Esophagus muscularis mucosa (tissue), 4 donors: ENCODE measurements at regions not wholly inside any gene's neighbourhood (a gene's known extent, or its start where the extent isn't known, plus 50 kb on each side); places are given as distances from the start of the nearest gene placed in this dataset.

Experiments
- DNase-seq: peaks from one replicate; pipeline ENCODE4 v3.0.0-alpha.2; 2017; ENCODE audit errors: extremely low spot score
- H3K27ac ChIP-seq, 4 donors: fragments of 200-600 bp; sonication (generic); replicated peaks in 1 of 4; 1 replicate in 3 of 4; 2 replicates in 1 of 4; pipeline ENCODE4 v1.5.1; 2016 to 2019; ENCODE audit warnings: mild to moderate bottlenecking in 1 of 4
- H3K27me3 ChIP-seq, 4 donors: fragments of 200-600 bp; sonication (generic); one replicate each; pipeline versions ENCODE4 v1.5.1 to v1.6.0; 2016 to 2019
- H3K36me3 ChIP-seq, 4 donors: fragments of 200-600 bp; sonication (generic); one replicate each; pipeline ENCODE4 v1.5.1; 2016 to 2019
- H3K4me1 ChIP-seq, 4 donors: fragments of 200-600 bp; sonication (generic); one replicate each; pipeline ENCODE4 v1.5.1; 2016 to 2019
- H3K4me3 ChIP-seq, 4 donors: fragments of 200-600 bp; sonication (generic); 1 replicate in 2 of 4; 2 replicates in 2 of 4; pipeline ENCODE4 v1.5.1; 2016 to 2019; ENCODE audit warnings: mild to moderate bottlenecking in 4 of 4, moderate library complexity in 1 of 4
- H3K9me3 ChIP-seq, 4 donors: fragments of 200-600 bp; sonication (generic); 1 replicate in 3 of 4; 2 replicates in 1 of 4; pipeline ENCODE4 v1.5.1; 2016 to 2019
- EP300 ChIP-seq: sonication (generic); formaldehyde crosslinking; IDR thresholded peaks from one replicate; pipeline ENCODE4 v1.6.1; 2017; ENCODE audit warnings: antibody characterized with exemption
- POLR2A ChIP-seq: fragments of 450-650 bp; IDR thresholded peaks from one replicate; pipeline ENCODE4 v1.6.1; 2017; ENCODE audit warnings: antibody characterized with exemption, moderate library complexity, mild to moderate bottlenecking, low read depth
- POLR2AphosphoS5 ChIP-seq, 2 donors: sonication (generic); formaldehyde crosslinking; IDR thresholded peaks; one replicate each; pipeline ENCODE4 v1.6.1; 2017; ENCODE audit warnings: antibody characterized with exemption in 2 of 2
- WGBS: methylation state at CpG from one replicate; pipeline ENCODE4 v1.1.5; 2018; 5-methylcytosine and 5-hydroxymethylcytosine counted together
- intact Hi-C: fragments of 100-400 bp; cut with DNase I; formaldehyde crosslinking; loops from one replicate; pipeline ENCODE4 v1.15.1; 2023
- TF ChIP-seq, protein P1 (sequence below), 3 experiments: fragments of 200-600 bp in 2 of 3; fragments of 450-650 bp in 1 of 3; sonication (generic) in 2 of 3; IDR thresholded peaks; one replicate each; pipeline ENCODE4 v1.5.1; 2017 to 2019; ENCODE audit warnings: antibody characterized with exemption in 3 of 3, mild to moderate bottlenecking in 2 of 3, moderate library complexity in 1 of 3

DNA sequence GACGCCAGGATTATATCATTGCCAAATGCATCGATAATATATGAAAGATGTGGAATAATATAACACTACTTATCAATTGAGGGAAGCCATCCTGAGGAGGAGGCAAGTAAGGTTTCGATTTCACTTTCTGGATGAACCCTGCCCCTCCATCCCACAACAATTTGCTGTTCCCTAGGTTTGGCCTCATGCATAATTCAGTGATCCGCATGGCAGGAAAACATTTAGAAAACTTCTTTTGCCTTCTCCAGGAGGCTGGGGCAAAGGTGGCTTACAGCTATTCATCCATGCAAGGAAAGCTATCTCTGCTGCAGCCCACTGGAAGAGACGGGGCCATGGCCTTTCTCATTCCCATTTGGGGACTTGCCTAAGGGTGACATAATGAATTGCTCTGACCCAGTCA, 489.4 kb upstream of the CADM1 start:
- Histone ChIP-seq H3K27ac (no peak overlapping the region), H3K27me3 (no peaks in the 10 kb centered on the region), H3K4me3 (no peak overlapping the region), H3K4me1 (no peaks in the 10 kb centered on the region), H3K9me3 (no peaks in the 10 kb centered on the region), H3K36me3 (no peaks in the 10 kb centered on the region)
- intact Hi-C loops: no loop called here
- DNase-seq: peak; percentile 91
- no peak for TF ChIP-seq EP300
- no peak for TF ChIP-seq POLR2AphosphoS5 (IDR thresholded peaks at IDR 0.05)
- TF ChIP-seq, protein P1, sequence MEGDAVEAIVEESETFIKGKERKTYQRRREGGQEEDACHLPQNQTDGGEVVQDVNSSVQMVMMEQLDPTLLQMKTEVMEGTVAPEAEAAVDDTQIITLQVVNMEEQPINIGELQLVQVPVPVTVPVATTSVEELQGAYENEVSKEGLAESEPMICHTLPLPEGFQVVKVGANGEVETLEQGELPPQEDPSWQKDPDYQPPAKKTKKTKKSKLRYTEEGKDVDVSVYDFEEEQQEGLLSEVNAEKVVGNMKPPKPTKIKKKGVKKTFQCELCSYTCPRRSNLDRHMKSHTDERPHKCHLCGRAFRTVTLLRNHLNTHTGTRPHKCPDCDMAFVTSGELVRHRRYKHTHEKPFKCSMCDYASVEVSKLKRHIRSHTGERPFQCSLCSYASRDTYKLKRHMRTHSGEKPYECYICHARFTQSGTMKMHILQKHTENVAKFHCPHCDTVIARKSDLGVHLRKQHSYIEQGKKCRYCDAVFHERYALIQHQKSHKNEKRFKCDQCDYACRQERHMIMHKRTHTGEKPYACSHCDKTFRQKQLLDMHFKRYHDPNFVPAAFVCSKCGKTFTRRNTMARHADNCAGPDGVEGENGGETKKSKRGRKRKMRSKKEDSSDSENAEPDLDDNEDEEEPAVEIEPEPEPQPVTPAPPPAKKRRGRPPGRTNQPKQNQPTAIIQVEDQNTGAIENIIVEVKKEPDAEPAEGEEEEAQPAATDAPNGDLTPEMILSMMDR (IDR thresholded peaks at IDR 0.05): no peak
- TF ChIP-seq POLR2A: no peak
- WGBS: 96% methylated on average over 5 of the region's 5 CpGs

DNA sequence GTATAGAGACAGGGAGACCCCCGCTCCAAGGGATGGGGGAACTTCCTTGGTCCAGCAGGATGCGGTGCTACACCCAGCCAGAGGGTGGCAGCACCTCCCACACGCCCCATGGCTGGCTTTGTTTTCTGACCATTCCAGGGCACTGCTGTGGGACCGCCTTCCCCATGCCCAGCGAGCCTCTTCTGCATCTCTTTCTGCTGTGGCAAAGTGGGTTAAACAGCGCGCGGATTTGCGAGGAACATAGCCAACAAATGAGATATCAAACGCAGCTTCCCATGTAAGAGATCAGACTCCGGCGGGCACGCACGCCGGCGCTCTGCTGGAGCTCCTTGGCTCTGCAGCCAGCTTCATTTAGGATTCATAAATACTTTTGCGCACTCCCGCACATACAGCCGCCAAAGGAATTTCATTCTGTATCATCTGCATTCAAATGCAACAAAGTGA, 485.8 kb upstream of the CADM1 start:
- no peaks in the 10 kb centered on the region for H3K9me3 ChIP-seq
- WGBS: 61% methylated on average over 10 of the region's 19 CpGs
- H3K27ac ChIP-seq: no peak overlapping the region
- H3K36me3 ChIP-seq: no peaks in the 10 kb centered on the region
- TF ChIP-seq, protein P1 (IDR thresholded peaks at IDR 0.05): peak; percentile 49 to 63 (median 49)
- TF ChIP-seq EP300: no peak
- TF ChIP-seq POLR2A: no peak
- no peaks in the 10 kb centered on the region for H3K4me1 ChIP-seq
- intact Hi-C loops: no loop called here
- H3K27me3 ChIP-seq: no peaks in the 10 kb centered on the region
- DNase-seq: peak; percentile 84
- H3K4me3 ChIP-seq: peak overlapping the region in 1 of 4 donors; percentile 21

DNA sequence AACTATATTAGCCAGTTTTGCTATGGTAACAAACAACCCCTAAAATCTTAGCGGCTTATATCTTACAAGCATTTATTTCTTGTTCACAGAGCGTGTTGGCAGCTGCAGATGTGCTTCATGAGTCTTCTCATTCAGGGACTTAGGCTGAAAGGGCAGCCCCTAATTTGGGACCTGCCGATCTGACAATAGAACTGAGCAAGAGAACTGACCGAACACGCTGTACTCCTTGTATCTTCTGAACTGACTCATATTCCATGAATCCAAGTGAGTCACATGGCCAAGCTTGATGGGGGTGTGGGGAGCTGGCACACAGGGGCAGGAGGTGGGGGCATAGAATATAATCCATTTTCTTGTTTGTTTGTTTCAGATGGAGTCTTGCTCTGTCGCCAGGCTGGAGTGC, 481.7 kb upstream of the CADM1 start:
- peak; percentile 60 for DNase-seq
- 96% methylated on average over 4 of the region's 6 CpGs for WGBS
- intact Hi-C loops: no loop called here

DNA sequence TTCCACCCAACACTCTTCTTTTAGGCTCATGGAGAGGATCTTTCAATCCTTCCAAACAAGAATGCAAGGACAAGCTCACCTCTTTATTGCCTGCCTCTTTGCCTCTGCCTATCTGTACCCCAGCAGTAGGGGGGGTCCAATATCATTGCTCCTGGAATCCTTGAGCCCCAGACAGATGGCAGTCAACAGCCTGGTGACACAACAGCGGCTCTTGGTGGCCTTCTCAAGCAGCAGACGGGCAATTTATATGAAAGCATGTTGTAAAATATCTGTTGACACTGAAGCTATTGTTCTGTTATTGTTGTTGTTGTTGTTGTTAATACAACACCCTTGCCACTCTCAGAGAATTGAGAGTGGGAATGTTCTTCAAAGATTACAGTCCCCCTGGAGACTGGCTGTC, 480.0 kb upstream of the CADM1 start:
- no peak for DNase-seq
- WGBS: 93% methylated on average over 2 of the region's 2 CpGs
- TF ChIP-seq POLR2AphosphoS5 (IDR thresholded peaks at IDR 0.05) (no peak), POLR2A (no peak), EP300 (no peak)
- TF ChIP-seq, protein P1 (IDR thresholded peaks at IDR 0.05): no peak
- intact Hi-C loops: no loop called here
- no peak overlapping the region for H3K4me3 ChIP-seq
- H3K9me3 ChIP-seq: no peaks in the 10 kb centered on the region
- H3K27ac ChIP-seq: no peak overlapping the region
- no peaks in the 10 kb centered on the region for H3K36me3 ChIP-seq
- H3K27me3 ChIP-seq: no peaks in the 10 kb centered on the region
- H3K4me1 ChIP-seq: peaks cover 0 to 18% (median 14%) of the 10 kb centered on the region in 4 donors

More for the DNA sequence above, 481.7 kb upstream of the CADM1 start:
- no peaks in the 10 kb centered on the region for H3K27me3 ChIP-seq
- no peak overlapping the region for H3K4me3 ChIP-seq
- no peak overlapping the region for H3K27ac ChIP-seq
- no peaks in the 10 kb centered on the region for H3K36me3 ChIP-seq
- no peaks in the 10 kb centered on the region for H3K9me3 ChIP-seq
- TF ChIP-seq, protein P1 (IDR thresholded peaks at IDR 0.05): no peak
- no peak for TF ChIP-seq POLR2AphosphoS5 (IDR thresholded peaks at IDR 0.05)
- H3K4me1 ChIP-seq: peaks cover 0 to 5% (median under 1%) of the 10 kb centered on the region in 4 donors

DNA sequence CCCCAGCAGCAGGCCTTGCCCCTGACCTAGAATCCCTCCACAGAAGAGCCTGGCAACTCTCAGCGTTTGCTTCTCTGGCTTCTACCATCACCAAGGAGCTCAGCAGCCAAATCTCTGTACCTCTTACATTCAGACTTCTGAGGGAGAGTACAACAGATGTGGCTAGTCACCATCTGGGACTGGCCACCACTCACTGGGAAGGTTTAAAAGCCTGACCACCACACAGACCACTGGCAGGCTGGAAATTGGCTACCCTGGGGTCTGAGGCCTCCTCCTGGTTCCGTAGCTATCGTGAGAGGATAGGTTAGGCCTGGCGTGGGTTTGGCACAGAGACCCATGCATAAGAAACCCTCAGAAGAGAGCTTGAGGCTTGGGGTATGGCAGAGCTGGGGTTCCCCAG, 478.5 kb upstream of the CADM1 start:
- Histone ChIP-seq H3K4me1 (peaks cover 0 to 18% (median 14%) of the 10 kb centered on the region in 4 donors), H3K36me3 (no peaks in the 10 kb centered on the region), H3K27me3 (no peaks in the 10 kb centered on the region), H3K4me3 (no peak overlapping the region), H3K9me3 (no peaks in the 10 kb centered on the region), H3K27ac (no peak overlapping the region)
- WGBS: 96% methylated on average over 3 of the region's 4 CpGs
- intact Hi-C loops: no loop called here
- peak; percentile 88 for DNase-seq
- TF ChIP-seq, protein P1 (IDR thresholded peaks at IDR 0.05): no peak
- TF ChIP-seq POLR2AphosphoS5 (IDR thresholded peaks at IDR 0.05): no peak
- no peak for TF ChIP-seq EP300
- TF ChIP-seq POLR2A: no peak
